ENCODE measurements at regions not wholly inside any gene's neighbourhood (a gene's known extent, or its start where the extent isn't known, plus 50 kb on each side); places are given as distances from the start of the nearest gene placed in this dataset.
"Not testable (repeated sequence)": the region's sequence is repeated elsewhere in the genome, so short reads cannot be mapped to it uniquely, and the experiment has no call there.

DNA sequence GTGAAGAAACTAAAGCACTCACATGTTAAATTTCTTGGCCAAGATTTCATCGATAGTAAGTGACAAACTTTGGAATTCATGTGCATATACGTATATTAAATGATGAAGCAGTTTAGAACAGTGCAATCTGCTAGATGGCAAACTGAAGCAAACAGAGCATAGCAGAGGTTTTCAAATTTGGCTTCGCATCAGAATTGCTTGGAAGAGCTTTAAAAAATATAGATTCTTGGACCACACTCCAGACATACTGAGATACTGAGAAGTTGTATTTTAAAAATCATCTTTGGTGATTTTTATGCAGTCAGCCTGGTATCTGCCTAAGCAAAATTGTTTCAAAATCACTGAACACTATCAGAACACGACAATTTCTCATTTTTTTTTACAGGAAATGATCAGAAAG lies 709.2 kb downstream of the PLA2G4A start:
- Histone ChIP-seq H3K4me1 (ENCODE audit: control insufficient read depth, insufficient read depth, low read length) (no peaks in the 10 kb centered on the region), H3K4me2 (ENCODE audit: low read length) (no peak overlapping the region), H3K4me3 (ENCODE audit: low read length) (no peak overlapping the region), H3K9me3 (replicated peaks; ENCODE audit: low read length) (no peaks in the 10 kb centered on the region), H3K9ac (ENCODE audit: low read depth, low read length) (no peak overlapping the region), H3K36me3 (ENCODE audit: insufficient read depth, low read length) (no peaks in the 10 kb centered on the region), H3K27me3 (ENCODE audit: control insufficient read depth, insufficient read depth, low read length) (no peaks in the 10 kb centered on the region)

DNA sequence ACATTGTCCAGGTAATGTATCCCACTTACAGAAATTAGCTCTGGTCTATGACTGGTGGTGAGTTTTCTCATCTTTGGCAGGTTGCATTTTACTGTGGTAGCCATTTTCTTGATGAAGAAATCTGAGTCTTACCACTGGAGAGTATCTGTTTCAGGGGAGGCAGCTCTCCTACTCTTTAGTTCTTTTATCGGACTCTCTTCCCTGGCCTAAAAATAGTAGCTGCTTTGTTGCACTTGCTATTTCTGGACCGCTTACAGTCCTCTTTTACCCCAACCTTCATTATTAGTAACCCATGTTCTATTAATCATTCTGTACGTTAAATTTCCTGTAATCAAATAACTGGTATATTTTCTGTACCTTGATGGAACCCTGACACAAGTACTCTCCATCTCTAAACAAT lies 720.8 kb downstream of the PLA2G4A start:
- H3K27me3 ChIP-seq (ENCODE audit: control insufficient read depth, insufficient read depth, low read length) = no peaks in the 10 kb centered on the region
- no peaks in the 10 kb centered on the region for H3K36me3 ChIP-seq (ENCODE audit: insufficient read depth, low read length)
- H3K4me2 ChIP-seq (ENCODE audit: low read length) = no peak overlapping the region
- no peak overlapping the region for H3K4me3 ChIP-seq (ENCODE audit: low read length)
- no peak overlapping the region for H3K9ac ChIP-seq (ENCODE audit: low read depth, low read length)
- no peaks in the 10 kb centered on the region for H3K4me1 ChIP-seq (ENCODE audit: control insufficient read depth, insufficient read depth, low read length)
- H3K9me3 ChIP-seq (replicated peaks; ENCODE audit: low read length) = peaks cover under 1% of the 10 kb centered on the region

DNA sequence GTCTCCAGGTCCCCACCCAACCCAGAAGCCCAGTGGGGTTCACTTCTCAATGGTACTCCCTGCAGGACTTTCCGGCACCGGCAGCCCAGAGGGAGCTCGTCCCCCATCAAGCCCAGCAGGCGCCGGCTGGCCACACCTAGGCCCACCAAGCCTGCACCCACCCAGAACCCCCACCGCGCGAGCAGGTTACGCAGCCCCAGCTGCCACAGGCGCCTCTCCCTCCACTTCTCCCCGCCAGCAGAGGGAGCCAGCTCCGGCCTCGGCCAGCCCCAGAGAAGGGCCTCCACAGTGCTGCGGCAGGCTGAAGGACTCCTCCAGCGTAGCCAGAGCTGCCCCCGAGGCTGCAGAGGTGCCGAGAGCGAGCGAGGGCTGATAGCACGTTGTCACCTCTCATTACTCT lies 722.3 kb downstream of the PLA2G4A start:
- H3K9ac ChIP-seq (ENCODE audit: low read depth, low read length) = no peak overlapping the region
- no peaks in the 10 kb centered on the region for H3K27me3 ChIP-seq (ENCODE audit: control insufficient read depth, insufficient read depth, low read length)
- no peaks in the 10 kb centered on the region for H3K4me1 ChIP-seq (ENCODE audit: control insufficient read depth, insufficient read depth, low read length)
- H3K36me3 ChIP-seq (ENCODE audit: insufficient read depth, low read length) = no peaks in the 10 kb centered on the region
- peaks cover 3% of the 10 kb centered on the region for H3K9me3 ChIP-seq (replicated peaks; ENCODE audit: low read length)
- no peak overlapping the region for H3K4me2 ChIP-seq (ENCODE audit: low read length)
- no peak overlapping the region for H3K4me3 ChIP-seq (ENCODE audit: low read length)

DNA sequence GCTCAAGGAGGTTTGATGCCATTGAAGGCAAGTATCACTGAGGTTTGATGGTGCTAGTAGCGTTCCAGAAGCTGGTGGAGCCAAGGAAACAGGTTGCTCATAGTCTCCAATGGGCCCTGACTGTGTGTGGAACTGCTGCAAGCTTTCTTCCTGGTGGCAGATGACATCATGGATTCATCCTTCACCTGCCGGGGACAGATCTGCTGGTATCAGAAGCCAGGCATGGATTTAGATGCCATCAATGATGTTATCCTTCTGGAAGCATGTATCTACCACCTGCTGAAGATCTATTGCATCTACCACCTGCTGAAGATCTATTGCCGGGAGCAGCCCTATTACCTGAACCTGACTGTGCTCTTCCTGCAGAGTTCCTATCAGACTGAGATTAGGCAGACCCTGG lies 734.4 kb downstream of the PLA2G4A start:
- peaks cover 4% of the 10 kb centered on the region for H3K9me3 ChIP-seq (replicated peaks; ENCODE audit: low read length)
- no peak overlapping the region for H3K9ac ChIP-seq (ENCODE audit: low read depth, low read length)
- H3K4me1 ChIP-seq (ENCODE audit: control insufficient read depth, insufficient read depth, low read length) = no peaks in the 10 kb centered on the region
- H3K4me3 ChIP-seq (ENCODE audit: low read length) = no peak overlapping the region
- no peak overlapping the region for H3K4me2 ChIP-seq (ENCODE audit: low read length)
- no peaks in the 10 kb centered on the region for H3K27me3 ChIP-seq (ENCODE audit: control insufficient read depth, insufficient read depth, low read length)
- H3K36me3 ChIP-seq (ENCODE audit: insufficient read depth, low read length) = no peaks in the 10 kb centered on the region

DNA sequence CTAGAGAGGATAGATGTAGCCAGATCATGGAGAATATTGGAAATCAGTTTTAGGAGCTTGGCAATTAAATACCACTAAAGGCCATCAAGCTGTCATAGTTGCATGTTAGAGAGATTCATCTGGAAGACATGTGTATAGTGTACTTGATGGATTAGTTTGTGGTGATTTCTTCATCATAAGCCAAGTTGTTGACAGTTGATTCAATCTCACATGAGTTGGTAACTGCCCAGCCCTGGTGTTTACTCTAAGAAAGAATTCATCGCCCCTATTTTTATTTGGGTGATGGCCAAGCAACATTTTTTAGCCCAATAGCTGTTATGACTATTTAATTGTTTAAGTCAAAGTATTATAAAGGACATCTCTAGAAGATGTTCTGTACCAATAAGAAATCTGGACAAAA lies 737.6 kb downstream of the PLA2G4A start:
- no peaks in the 10 kb centered on the region for H3K36me3 ChIP-seq (ENCODE audit: insufficient read depth, low read length)
- H3K27me3 ChIP-seq (ENCODE audit: control insufficient read depth, insufficient read depth, low read length) = no peaks in the 10 kb centered on the region
- H3K4me1 ChIP-seq (ENCODE audit: control insufficient read depth, insufficient read depth, low read length) = no peaks in the 10 kb centered on the region
- no peaks in the 10 kb centered on the region for H3K9me3 ChIP-seq (replicated peaks; ENCODE audit: low read length)
- H3K4me2 ChIP-seq (ENCODE audit: low read length) = no peak overlapping the region
- no peak overlapping the region for H3K4me3 ChIP-seq (ENCODE audit: low read length)
- no peak overlapping the region for H3K9ac ChIP-seq (ENCODE audit: low read depth, low read length)

DNA sequence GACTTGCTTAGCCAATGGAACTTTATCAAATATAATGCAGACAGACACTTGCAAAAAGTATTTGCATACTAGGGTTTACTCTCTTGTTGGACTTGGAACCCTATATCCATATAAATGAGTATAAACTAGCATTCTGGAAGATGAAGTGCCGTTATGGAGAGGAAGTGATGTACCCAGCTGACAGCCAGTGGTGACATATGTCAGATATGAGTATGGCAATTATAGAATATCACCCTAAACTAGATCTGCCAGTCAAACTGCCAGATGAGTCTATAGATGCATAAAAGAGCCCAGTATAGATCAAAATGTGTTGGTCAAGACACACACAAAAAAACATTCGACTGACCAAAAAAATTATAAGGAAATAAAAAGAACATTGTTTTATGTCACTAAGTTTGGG lies 739.3 kb downstream of the PLA2G4A start:
- no peak overlapping the region for H3K4me3 ChIP-seq (ENCODE audit: low read length)
- H3K36me3 ChIP-seq (ENCODE audit: insufficient read depth, low read length) = no peaks in the 10 kb centered on the region
- H3K9me3 ChIP-seq (replicated peaks; ENCODE audit: low read length) = no peaks in the 10 kb centered on the region
- H3K9ac ChIP-seq (ENCODE audit: low read depth, low read length) = no peak overlapping the region
- no peak overlapping the region for H3K4me2 ChIP-seq (ENCODE audit: low read length)
- H3K27me3 ChIP-seq (ENCODE audit: control insufficient read depth, insufficient read depth, low read length) = no peaks in the 10 kb centered on the region
- H3K4me1 ChIP-seq (ENCODE audit: control insufficient read depth, insufficient read depth, low read length) = no peaks in the 10 kb centered on the region

DNA sequence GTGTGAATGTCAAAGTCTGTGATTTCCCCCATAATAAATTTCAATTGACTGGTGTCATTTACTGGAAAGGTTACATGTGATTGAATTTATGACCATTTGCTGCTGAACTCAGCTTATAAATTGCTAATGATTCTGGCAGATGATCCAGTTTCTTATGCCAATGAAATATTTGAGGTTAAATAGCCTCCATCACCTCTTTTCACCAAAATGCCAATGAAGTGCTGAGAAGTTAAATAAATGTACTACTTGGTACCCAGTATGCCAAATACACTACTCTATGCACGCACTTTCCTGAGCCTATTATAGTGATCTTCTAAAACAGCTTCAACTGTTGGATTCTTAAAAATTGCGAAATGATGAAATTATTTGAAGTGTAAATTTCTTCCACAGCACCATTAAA lies 741.4 kb downstream of the PLA2G4A start:
- Histone ChIP-seq H3K9me3 (replicated peaks; ENCODE audit: low read length) (no peaks in the 10 kb centered on the region), H3K4me3 (ENCODE audit: low read length) (no peak overlapping the region), H3K4me1 (ENCODE audit: control insufficient read depth, insufficient read depth, low read length) (no peaks in the 10 kb centered on the region), H3K9ac (ENCODE audit: low read depth, low read length) (no peak overlapping the region), H3K27me3 (ENCODE audit: control insufficient read depth, insufficient read depth, low read length) (no peaks in the 10 kb centered on the region), H3K4me2 (ENCODE audit: low read length) (no peak overlapping the region), H3K36me3 (ENCODE audit: insufficient read depth, low read length) (no peaks in the 10 kb centered on the region)

DNA sequence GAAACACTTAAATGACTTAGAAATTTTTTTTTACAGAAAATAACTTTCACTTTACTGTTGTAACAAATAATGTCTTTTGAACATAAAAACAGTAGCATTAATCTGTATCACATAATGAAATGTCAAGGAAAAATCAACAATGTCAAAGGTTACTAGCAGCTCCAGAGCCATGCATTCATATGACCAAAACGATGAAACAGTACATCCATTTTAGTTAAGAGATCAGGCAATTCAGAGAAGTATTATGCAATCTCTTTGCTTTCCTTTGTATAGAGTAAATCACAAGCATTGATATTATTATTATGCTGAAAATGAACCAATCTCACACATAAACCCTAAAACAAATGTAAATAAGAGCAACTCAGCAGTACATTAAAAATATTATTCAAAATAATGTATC lies 748.9 kb downstream of the PLA2G4A start:
- Histone ChIP-seq H3K9ac (ENCODE audit: low read depth, low read length) (no peak overlapping the region), H3K4me2 (ENCODE audit: low read length) (no peak overlapping the region), H3K4me1 (ENCODE audit: control insufficient read depth, insufficient read depth, low read length) (no peaks in the 10 kb centered on the region), H3K27me3 (ENCODE audit: control insufficient read depth, insufficient read depth, low read length) (no peaks in the 10 kb centered on the region), H3K36me3 (ENCODE audit: insufficient read depth, low read length) (no peaks in the 10 kb centered on the region), H3K4me3 (ENCODE audit: low read length) (no peak overlapping the region), H3K9me3 (replicated peaks; ENCODE audit: low read length) (no peaks in the 10 kb centered on the region)

DNA sequence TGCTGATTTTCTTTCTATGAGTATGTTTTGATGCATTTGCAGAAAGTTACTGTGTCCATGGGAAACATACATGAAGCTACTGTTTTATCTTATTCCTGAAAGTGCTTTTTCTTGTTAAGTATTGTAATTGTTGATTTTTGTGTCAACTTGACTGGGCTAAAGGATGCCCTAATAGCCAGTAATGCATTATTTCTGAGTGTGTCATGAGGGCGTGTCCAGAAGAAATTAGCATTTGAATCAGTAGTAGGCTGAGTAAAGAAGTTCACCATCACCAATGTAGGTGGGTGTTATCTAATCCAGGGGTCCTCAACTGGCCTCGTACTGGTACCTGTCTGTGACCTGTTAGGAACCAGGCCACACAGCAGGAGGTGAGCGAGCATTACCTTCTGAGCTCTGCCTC lies 760.2 kb downstream of the PLA2G4A start:
- Histone ChIP-seq H3K27me3 (ENCODE audit: control insufficient read depth, insufficient read depth, low read length) (no peaks in the 10 kb centered on the region), H3K36me3 (ENCODE audit: insufficient read depth, low read length) (no peaks in the 10 kb centered on the region), H3K4me2 (ENCODE audit: low read length) (no peak overlapping the region), H3K4me3 (ENCODE audit: low read length) (no peak overlapping the region), H3K9ac (ENCODE audit: low read depth, low read length) (no peak overlapping the region), H3K9me3 (replicated peaks; ENCODE audit: low read length) (no peaks in the 10 kb centered on the region), H3K4me1 (ENCODE audit: control insufficient read depth, insufficient read depth, low read length) (no peaks in the 10 kb centered on the region)

DNA sequence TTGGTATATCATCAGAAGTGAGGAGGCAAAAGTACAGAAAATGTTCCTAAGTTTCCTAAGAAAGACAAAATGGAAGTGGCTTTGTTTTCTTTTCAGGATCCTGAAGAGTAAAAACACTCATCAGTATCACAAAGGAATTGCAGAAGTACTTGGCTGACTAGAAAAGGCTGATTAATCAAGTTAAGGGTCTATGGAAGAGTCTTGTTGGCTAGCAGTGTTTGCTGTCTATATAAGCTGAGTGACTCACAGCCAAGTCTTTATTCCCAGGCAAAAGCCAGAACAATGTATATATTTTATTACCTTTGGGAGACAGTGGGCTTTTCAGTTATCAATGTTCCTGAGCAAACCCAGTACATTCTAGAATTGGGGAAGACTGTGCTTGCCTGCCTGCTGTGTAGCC lies 777.0 kb downstream of the PLA2G4A start:
- H3K27me3 ChIP-seq (ENCODE audit: control insufficient read depth, insufficient read depth, low read length) = no peaks in the 10 kb centered on the region
- no peak overlapping the region for H3K4me2 ChIP-seq (ENCODE audit: low read length)
- no peaks in the 10 kb centered on the region for H3K9me3 ChIP-seq (replicated peaks; ENCODE audit: low read length)
- H3K4me1 ChIP-seq (ENCODE audit: control insufficient read depth, insufficient read depth, low read length) = no peaks in the 10 kb centered on the region
- H3K36me3 ChIP-seq (ENCODE audit: insufficient read depth, low read length) = no peaks in the 10 kb centered on the region
- H3K9ac ChIP-seq (ENCODE audit: low read depth, low read length) = no peak overlapping the region
- no peak overlapping the region for H3K4me3 ChIP-seq (ENCODE audit: low read length)

DNA sequence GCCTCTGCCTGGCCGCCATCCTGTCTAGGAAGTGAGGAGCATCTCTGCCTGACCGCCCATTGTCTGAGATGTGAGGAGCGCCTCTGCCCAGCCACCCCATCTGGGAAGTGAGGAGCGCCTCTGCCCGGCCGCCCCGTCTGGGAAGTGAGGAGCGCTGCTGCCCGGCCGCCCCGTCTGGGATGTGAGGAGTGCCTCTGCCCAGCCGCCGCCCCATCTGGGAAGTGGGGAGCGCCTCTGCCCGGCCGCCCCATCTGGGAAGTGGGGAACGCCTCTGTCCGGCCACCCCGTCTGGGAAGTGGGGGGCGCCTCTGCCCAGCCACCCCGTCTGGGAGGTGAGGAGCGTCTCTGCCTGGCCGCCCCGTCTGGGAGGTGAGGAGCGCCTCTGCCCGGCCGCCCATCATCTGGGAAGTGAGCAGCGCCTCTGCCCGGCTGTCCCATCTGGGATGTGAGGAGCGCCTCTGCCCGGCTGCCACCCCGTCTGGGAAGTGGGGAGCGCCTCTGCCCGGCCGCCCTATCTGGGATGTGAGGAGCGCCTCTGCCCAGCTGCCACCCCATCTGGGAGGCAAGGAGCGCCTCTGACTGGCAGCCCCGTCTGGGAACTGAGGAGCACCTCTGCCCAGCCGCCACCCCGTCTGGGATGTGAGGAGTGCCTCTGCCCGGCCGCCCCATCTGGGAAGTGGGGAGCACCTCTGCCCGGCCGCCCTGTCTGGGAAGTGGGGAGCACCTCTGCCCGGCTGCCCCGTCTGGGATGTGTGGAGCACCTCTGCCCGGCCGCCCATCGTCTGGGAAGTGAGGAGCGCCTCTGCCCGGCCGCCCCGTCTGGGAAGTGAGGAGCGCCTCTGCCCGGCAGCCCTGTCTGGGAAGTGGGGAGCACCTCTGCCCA lies 787.3 kb downstream of the PLA2G4A start:
- H3K9me3 ChIP-seq (replicated peaks; ENCODE audit: low read length); H3K36me3 ChIP-seq (ENCODE audit: insufficient read depth, low read length); H3K4me2 ChIP-seq (ENCODE audit: low read length); H3K27me3 ChIP-seq (ENCODE audit: control insufficient read depth, insufficient read depth, low read length); H3K4me1 ChIP-seq (ENCODE audit: control insufficient read depth, insufficient read depth, low read length); H3K4me3 ChIP-seq (ENCODE audit: low read length); H3K9ac ChIP-seq (ENCODE audit: low read depth, low read length): not testable (repeated sequence)

DNA sequence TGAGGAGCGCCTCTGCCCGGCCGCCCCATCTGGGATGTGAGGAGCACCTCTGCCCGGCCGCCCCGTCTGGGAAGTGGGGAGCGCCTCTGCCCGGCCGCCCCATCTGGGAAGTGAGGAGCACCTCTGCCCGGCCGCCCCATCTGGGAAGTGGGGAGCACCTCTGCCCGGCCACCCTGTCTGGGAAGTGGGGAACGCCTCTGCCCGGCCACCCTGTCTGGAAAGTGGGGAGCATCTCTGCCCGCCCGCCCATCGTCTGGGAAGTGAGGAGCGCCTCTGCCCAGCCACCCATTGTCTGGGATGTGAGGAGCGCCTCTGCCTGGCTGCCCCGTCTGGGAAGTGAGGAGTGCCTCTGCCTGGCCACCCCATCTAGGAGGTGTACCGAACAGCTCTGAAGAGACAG lies 788.1 kb downstream of the PLA2G4A start:
- not testable (repeated sequence) for H3K9me3 ChIP-seq (replicated peaks; ENCODE audit: low read length)

More for the DNA sequence above, 788.1 kb downstream of the PLA2G4A start:
- H3K4me2 ChIP-seq (ENCODE audit: low read length); H3K27me3 ChIP-seq (ENCODE audit: control insufficient read depth, insufficient read depth, low read length); H3K9ac ChIP-seq (ENCODE audit: low read depth, low read length); H3K4me3 ChIP-seq (ENCODE audit: low read length); H3K36me3 ChIP-seq (ENCODE audit: insufficient read depth, low read length); H3K4me1 ChIP-seq (ENCODE audit: control insufficient read depth, insufficient read depth, low read length): not testable (repeated sequence)
